ENCODE measurements at regions not wholly inside any gene's neighbourhood (a gene's known extent, or its start where the extent isn't known, plus 50 kb on each side); places are given as distances from the start of the nearest gene placed in this dataset.

DNA sequence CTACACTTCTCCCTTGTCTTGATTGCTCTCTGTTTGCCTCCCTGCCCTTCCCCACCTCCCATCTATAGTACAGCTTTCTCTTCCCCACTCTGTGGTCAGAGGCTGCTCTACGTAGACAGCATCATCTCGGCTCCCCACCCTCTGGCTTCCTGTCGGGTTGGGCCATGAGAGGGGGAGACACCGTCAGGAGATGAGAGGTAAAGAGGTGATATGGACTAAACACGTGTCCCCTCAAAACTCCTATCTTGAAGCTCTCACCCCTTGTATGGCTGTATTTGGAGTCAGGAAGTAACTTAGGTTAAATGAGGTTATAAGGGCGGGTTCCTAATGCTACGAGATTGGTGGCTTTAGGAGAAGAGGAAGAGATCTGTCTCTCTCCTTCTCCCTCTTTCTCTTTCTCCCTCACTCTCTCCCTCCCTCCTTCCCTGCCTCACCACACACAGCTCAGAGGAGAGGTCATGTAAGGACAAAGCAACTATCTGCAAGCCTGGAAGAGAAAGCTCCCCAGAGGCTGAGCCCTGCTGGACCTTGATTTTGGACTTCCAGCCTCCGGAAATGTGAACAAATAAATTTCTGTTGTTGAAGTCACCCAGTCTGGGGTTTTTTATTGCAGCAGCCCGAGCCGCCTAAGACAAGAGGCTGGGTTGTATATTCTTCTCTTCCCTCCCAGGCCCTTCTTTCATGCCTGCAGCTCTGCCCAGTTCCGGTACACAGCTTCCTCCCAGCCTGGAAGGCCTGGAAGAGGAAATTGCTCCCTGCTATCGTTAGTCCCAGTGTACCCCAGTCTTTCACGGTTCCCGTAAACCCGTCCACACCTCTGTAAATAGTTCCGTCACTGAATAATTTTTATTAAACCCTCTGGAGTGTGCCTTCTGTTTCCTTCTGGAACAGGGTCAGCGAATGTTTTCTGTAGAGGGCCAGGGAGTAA lies 138.0 kb downstream of the AKAIN1 start:
- H3K9me3 ChIP-seq (ENCODE audit: control insufficient read depth in 2 of 3, insufficient read depth in 1 of 3, low read length in 3 of 3): no peaks in the 10 kb centered on the region
- TF ChIP-seq, protein P1, sequence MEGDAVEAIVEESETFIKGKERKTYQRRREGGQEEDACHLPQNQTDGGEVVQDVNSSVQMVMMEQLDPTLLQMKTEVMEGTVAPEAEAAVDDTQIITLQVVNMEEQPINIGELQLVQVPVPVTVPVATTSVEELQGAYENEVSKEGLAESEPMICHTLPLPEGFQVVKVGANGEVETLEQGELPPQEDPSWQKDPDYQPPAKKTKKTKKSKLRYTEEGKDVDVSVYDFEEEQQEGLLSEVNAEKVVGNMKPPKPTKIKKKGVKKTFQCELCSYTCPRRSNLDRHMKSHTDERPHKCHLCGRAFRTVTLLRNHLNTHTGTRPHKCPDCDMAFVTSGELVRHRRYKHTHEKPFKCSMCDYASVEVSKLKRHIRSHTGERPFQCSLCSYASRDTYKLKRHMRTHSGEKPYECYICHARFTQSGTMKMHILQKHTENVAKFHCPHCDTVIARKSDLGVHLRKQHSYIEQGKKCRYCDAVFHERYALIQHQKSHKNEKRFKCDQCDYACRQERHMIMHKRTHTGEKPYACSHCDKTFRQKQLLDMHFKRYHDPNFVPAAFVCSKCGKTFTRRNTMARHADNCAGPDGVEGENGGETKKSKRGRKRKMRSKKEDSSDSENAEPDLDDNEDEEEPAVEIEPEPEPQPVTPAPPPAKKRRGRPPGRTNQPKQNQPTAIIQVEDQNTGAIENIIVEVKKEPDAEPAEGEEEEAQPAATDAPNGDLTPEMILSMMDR (IDR thresholded peaks at IDR 0.05; ENCODE audit: borderline replicate concordance, extremely low read depth, insufficient read depth): no peak
- intact Hi-C loops (cut with DNase I): loop anchor here (5.0 kb wide), 1 partner anchor 952 kb away; no protein-coding TSS in a partner anchor
- no peak for FAIRE-seq
- no peak overlapping the region for H3K27ac ChIP-seq (ENCODE audit: low read depth in 2 of 2, low read length in 2 of 2)
- DNase-seq: no peak
- no peaks in the 10 kb centered on the region for H3K36me3 ChIP-seq (ENCODE audit: control insufficient read depth in 2 of 3, insufficient read depth in 3 of 3, low read length in 3 of 3)
- no peak overlapping the region for H3K4me3 ChIP-seq (ENCODE audit: low read length in 3 of 3)
- no peaks in the 10 kb centered on the region for H3K4me1 ChIP-seq (ENCODE audit: control insufficient read depth in 2 of 3, insufficient read depth in 2 of 3, low read depth in 1 of 3, low read length in 3 of 3)
- no peak overlapping the region for H3K9ac ChIP-seq (ENCODE audit: low read length in 3 of 3)
- H3K27me3 ChIP-seq (ENCODE audit: control insufficient read depth, insufficient read depth, low read length): no peaks in the 10 kb centered on the region

DNA sequence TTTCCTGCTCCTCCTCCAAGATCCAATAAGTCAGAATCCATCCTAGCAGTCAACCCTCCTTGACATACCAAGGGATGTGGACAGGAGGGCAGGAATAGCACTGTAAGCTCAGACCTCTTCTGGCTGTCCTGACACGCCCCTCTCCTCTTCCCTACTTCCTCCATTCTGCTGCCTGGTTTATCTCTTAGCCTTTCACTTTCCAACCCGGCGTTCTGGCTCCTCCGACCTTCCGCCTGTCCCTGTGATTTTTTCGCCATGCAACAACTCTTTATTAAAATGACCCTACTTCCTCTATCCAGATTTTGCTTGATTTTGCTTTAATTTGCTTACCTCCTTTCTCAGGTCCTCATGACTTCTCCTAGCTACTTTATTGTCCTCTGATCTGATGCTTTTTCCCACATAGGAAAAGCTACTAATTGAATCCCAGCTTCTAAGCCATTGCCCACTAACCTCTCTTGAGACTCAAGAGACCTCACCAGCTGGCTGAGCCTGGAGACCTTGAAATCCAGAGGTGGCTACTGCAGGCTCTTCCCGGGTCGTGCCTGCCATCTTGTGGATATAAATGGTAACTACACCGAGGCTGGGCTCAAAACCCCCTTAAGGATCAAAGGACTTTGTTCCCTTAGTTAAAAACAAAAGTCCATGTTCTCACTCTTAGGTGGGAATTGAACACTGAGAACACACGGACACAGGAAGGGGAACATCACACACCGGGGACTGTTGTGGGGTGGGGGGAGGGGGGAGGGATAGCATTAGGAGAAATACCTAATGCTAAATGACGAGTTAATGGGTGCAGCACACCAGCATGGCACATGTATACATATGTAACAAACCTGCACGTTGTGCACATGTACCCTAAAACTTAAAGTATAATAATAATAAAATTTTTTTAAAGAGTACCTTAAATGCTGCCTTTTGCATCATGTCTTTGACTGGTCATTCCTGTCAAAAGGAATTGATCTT lies 139.4 kb downstream of the AKAIN1 start:
- Histone ChIP-seq H3K4me3 (ENCODE audit: low read length in 3 of 3) (no peak overlapping the region), H3K9ac (ENCODE audit: low read length in 3 of 3) (no peak overlapping the region), H3K4me1 (ENCODE audit: control insufficient read depth in 2 of 3, insufficient read depth in 2 of 3, low read depth in 1 of 3, low read length in 3 of 3) (no peaks in the 10 kb centered on the region), H3K27me3 (ENCODE audit: control insufficient read depth, insufficient read depth, low read length) (no peaks in the 10 kb centered on the region), H3K9me3 (ENCODE audit: control insufficient read depth in 2 of 3, insufficient read depth in 1 of 3, low read length in 3 of 3) (no peaks in the 10 kb centered on the region), H3K36me3 (ENCODE audit: control insufficient read depth in 2 of 3, insufficient read depth in 3 of 3, low read length in 3 of 3) (no peaks in the 10 kb centered on the region), H3K27ac (ENCODE audit: low read depth in 2 of 2, low read length in 2 of 2) (no peak overlapping the region)
- FAIRE-seq: no peak
- intact Hi-C loops (cut with DNase I): loop anchor here (5.0 kb wide), 1 partner anchor 950 kb away; no protein-coding TSS in a partner anchor
- peak in 4 of 5 donors; percentile 76 to 85 (median 82) for DNase-seq
- TF ChIP-seq, protein P1 (IDR thresholded peaks at IDR 0.05; ENCODE audit: borderline replicate concordance, extremely low read depth, insufficient read depth): peak; percentile 63

DNA sequence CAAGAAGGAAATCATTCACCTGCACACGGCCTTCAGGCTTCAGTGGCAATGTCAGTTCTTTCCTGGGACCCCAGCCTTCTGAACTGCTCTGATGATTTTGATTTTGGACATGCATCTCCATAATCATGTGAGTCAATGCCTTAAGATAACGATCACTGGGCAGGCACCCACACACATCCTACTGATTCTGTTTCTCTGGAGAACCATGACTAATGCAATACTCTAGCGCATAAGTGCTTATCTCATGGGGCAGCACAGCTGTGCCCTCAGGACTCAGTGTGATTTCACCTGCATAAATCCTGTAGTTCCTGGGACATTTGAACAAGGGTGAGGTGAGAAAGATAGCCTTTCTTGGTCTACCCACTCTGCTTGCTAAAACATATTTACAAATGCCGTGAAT lies 144.6 kb downstream of the AKAIN1 start:
- intact Hi-C loops (cut with DNase I): no loop called here
- DNase-seq: no peak
- Histone ChIP-seq H3K4me3 (ENCODE audit: low read length in 3 of 3) (no peak overlapping the region), H3K36me3 (ENCODE audit: control insufficient read depth in 2 of 3, insufficient read depth in 3 of 3, low read length in 3 of 3) (no peaks in the 10 kb centered on the region), H3K4me1 (ENCODE audit: control insufficient read depth in 2 of 3, insufficient read depth in 2 of 3, low read depth in 1 of 3, low read length in 3 of 3) (no peaks in the 10 kb centered on the region), H3K27me3 (ENCODE audit: control insufficient read depth, insufficient read depth, low read length) (no peaks in the 10 kb centered on the region), H3K27ac (ENCODE audit: low read depth in 2 of 2, low read length in 2 of 2) (no peak overlapping the region), H3K9me3 (ENCODE audit: control insufficient read depth in 2 of 3, insufficient read depth in 1 of 3, low read length in 3 of 3) (no peaks in the 10 kb centered on the region), H3K9ac (ENCODE audit: low read length in 3 of 3) (no peak overlapping the region)
- TF ChIP-seq, protein P1 (IDR thresholded peaks at IDR 0.05; ENCODE audit: borderline replicate concordance, extremely low read depth, insufficient read depth): no peak
- FAIRE-seq: no peak
